ENCODE measurements at regions not wholly inside any gene's neighbourhood (a gene's known extent, or its start where the extent isn't known, plus 50 kb on each side); places are given as distances from the start of the nearest gene placed in this dataset.

DNA sequence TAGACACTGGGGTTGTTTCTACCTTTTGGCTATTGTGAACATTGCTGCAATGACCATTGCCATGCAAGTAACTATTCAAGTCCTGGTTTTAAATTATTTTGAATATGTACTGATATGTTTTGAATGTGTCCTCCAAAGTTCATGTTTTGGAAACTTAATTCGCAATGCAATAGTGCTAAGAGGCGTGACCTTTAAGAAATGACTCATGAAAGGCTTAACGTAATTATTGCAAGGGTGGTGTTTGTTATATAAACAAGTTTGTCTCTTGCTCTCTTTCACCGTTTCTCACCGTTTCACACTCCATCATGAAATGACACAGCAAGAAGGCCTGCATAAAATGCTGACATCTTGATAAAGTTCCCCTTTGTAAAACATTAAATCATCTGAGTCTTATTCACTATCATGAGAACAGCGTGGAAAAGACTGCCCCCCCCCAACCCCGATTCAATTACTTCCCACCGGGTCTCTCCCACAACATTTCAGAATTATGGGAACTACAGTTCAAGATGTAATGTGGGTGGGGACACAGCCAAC, 506.9 kb upstream of the FAM47C start:
- TF ChIP-seq L3MBTL2 (conservative IDR thresholded peaks at IDR 0.05) (no peak), FOXM1 (IDR thresholded peaks at IDR 0.05; ENCODE audit: borderline replicate concordance) (no peak), NFRKB (IDR thresholded peaks at IDR 0.05) (no peak), TARDBP (IDR thresholded peaks at IDR 0.05) (no peak), PKNOX1 (IDR thresholded peaks at IDR 0.05) (no peak), SP1 (IDR thresholded peaks at IDR 0.05) (no peak), BHLHE40 (IDR thresholded peaks at IDR 0.05; ENCODE audit: borderline replicate concordance) (no peak), ARNT (IDR thresholded peaks at IDR 0.05) (no peak)
